ENCODE measurements at regions not wholly inside any gene's neighbourhood (a gene's known extent, or its start where the extent isn't known, plus 50 kb on each side); places are given as distances from the start of the nearest gene placed in this dataset.

GRCh38 chr22:49431551-49431950 is 396.1 kb downstream of the BRD1 start:
- no peak for TF ChIP-seq CTCF (IDR thresholded peaks at IDR 0.05)
- TF ChIP-seq EP300 (IDR thresholded peaks at IDR 0.05) = no peak
